ENCODE measurements at regions not wholly inside any gene's neighbourhood (a gene's known extent, or its start where the extent isn't known, plus 50 kb on each side); places are given as distances from the start of the nearest gene placed in this dataset.
"Not testable (repeated sequence)": the region's sequence is repeated elsewhere in the genome, so short reads cannot be mapped to it uniquely, and the experiment has no call there.

- H3K27me3 ChIP-seq (ENCODE audit: control insufficient read depth, insufficient read depth, low read length), result no peaks in the 10 kb centered on the region
- no peak for TF ChIP-seq CTCF (IDR thresholded peaks at IDR 0.05; ENCODE audit: low read depth, low read length)
- no peak overlapping the region for H3K27ac ChIP-seq (ENCODE audit: low read depth, low read length)
- CTCF ChIA-PET, result no interaction called here
- H3K4me3 ChIP-seq (ENCODE audit: low read depth, low read length), result no peak overlapping the region
- POLR2A ChIA-PET, result no interaction called here
- no peak for DNase-seq (ENCODE audit: low read depth, low spot score)
- no peaks in the 10 kb centered on the region for H3K9me3 ChIP-seq (ENCODE audit: control insufficient read depth, insufficient read depth, low read length)
These were observed 1081.5 kb downstream of the PLOD2 start for GRCh38 chr3:145079436-145079835.

- DNase-seq (ENCODE audit: low read depth, low spot score), result no peak
- no peaks in the 10 kb centered on the region for H3K27me3 ChIP-seq (ENCODE audit: control insufficient read depth, insufficient read depth, low read length)
- ChIA-PET POLR2A (no interaction called here), CTCF (no interaction called here)
- no peak overlapping the region for H3K4me3 ChIP-seq (ENCODE audit: low read depth, low read length)
- no peak overlapping the region for H3K27ac ChIP-seq (ENCODE audit: low read depth, low read length)
- TF ChIP-seq CTCF (IDR thresholded peaks at IDR 0.05; ENCODE audit: low read depth, low read length), result no peak
- H3K9me3 ChIP-seq (ENCODE audit: control insufficient read depth, insufficient read depth, low read length), result no peaks in the 10 kb centered on the region
These were observed 1073.9 kb downstream of the PLOD2 start for GRCh38 chr3:145087038-145087437.

- ChIA-PET POLR2A (no interaction called here), CTCF (no interaction called here)
- H3K27me3 ChIP-seq (ENCODE audit: control insufficient read depth, insufficient read depth, low read length), result no peaks in the 10 kb centered on the region
- no peak for TF ChIP-seq CTCF (IDR thresholded peaks at IDR 0.05; ENCODE audit: low read depth, low read length)
- no peak for DNase-seq (ENCODE audit: low read depth, low spot score)
- no peaks in the 10 kb centered on the region for H3K9me3 ChIP-seq (ENCODE audit: control insufficient read depth, insufficient read depth, low read length)
- H3K4me3 ChIP-seq (ENCODE audit: low read depth, low read length), result no peak overlapping the region
- no peak overlapping the region for H3K27ac ChIP-seq (ENCODE audit: low read depth, low read length)
These were observed 1072.1 kb downstream of the PLOD2 start for GRCh38 chr3:145088917-145089316.

GRCh38 chr3:145089337-145089736 lies 1071.6 kb downstream of the PLOD2 start:
- Histone ChIP-seq H3K27me3 (ENCODE audit: control insufficient read depth, insufficient read depth, low read length) (no peaks in the 10 kb centered on the region), H3K27ac (ENCODE audit: low read depth, low read length) (no peak overlapping the region), H3K4me3 (ENCODE audit: low read depth, low read length) (no peak overlapping the region), H3K9me3 (ENCODE audit: control insufficient read depth, insufficient read depth, low read length) (no peaks in the 10 kb centered on the region)
- CTCF ChIA-PET, result no interaction called here
- no peak for DNase-seq (ENCODE audit: low read depth, low spot score)
- no peak for TF ChIP-seq CTCF (IDR thresholded peaks at IDR 0.05; ENCODE audit: low read depth, low read length)
- POLR2A ChIA-PET, result no interaction called here

- no peak for TF ChIP-seq CTCF (IDR thresholded peaks at IDR 0.05; ENCODE audit: low read depth, low read length)
- no peaks in the 10 kb centered on the region for H3K27me3 ChIP-seq (ENCODE audit: control insufficient read depth, insufficient read depth, low read length)
- H3K9me3 ChIP-seq (ENCODE audit: control insufficient read depth, insufficient read depth, low read length), result no peaks in the 10 kb centered on the region
- ChIA-PET CTCF (no interaction called here), POLR2A (no interaction called here)
- H3K27ac ChIP-seq (ENCODE audit: low read depth, low read length), result no peak overlapping the region
- H3K4me3 ChIP-seq (ENCODE audit: low read depth, low read length), result no peak overlapping the region
- peak; percentile 16 for DNase-seq (ENCODE audit: low read depth, low spot score)
These were observed 1066.5 kb downstream of the PLOD2 start for GRCh38 chr3:145094355-145094941.

GRCh38 chr3:145111141-145111540 lies 1049.8 kb downstream of the PLOD2 start:
- H3K4me3 ChIP-seq (ENCODE audit: low read depth, low read length); H3K9me3 ChIP-seq (ENCODE audit: control insufficient read depth, insufficient read depth, low read length); H3K27ac ChIP-seq (ENCODE audit: low read depth, low read length); CTCF ChIA-PET; POLR2A ChIA-PET; H3K27me3 ChIP-seq (ENCODE audit: control insufficient read depth, insufficient read depth, low read length); DNase-seq (ENCODE audit: low read depth, low spot score): not testable (repeated sequence)
